Neutrophil (primary cell): ENCODE measurements at regions not wholly inside any gene's neighbourhood (a gene's known extent, or its start where the extent isn't known, plus 50 kb on each side); places are given as distances from the start of the nearest gene placed in this dataset.

Source experiments
- H3K27ac ChIP-seq: fragments of 200-600 bp; sonication (generic); 2 replicates; pipeline ENCODE4 v1.5.1; 2016; ENCODE audit warnings: mild to moderate bottlenecking, moderate library complexity
- H3K27me3 ChIP-seq: fragments of 200-600 bp; sonication (generic); 2 replicates; pipeline ENCODE4 v1.6.0; 2016; ENCODE audit warnings: mild to moderate bottlenecking
- H3K36me3 ChIP-seq: fragments of 200-600 bp; sonication (generic); 2 replicates; pipeline ENCODE4 v1.5.1; 2017
- H3K4me1 ChIP-seq, 2 experiments: fragments of 200-600 bp in 1 of 2; sonication (generic) in 1 of 2; 1 replicate in 1 of 2; 2 replicates in 1 of 2; pipeline versions ENCODE4 v1.5.1 to v1.6.1; 2013 to 2016; ENCODE audit warnings: low read depth in 1 of 2, low read length in 1 of 2, mild to moderate bottlenecking in 1 of 2, moderate library complexity in 1 of 2; ENCODE audit not compliant: control insufficient read depth in 1 of 2, insufficient read depth in 1 of 2
- H3K4me3 ChIP-seq, 2 experiments: fragments of 200-600 bp in 1 of 2; sonication (generic) in 1 of 2; 1 replicate in 1 of 2; 2 replicates in 1 of 2; pipeline ENCODE4 v1.5.1; 2013 to 2016; ENCODE audit warnings: low read depth in 1 of 2, low read length in 1 of 2, mild to moderate bottlenecking in 1 of 2, moderate library complexity in 1 of 2
- H3K9me3 ChIP-seq: fragments of 200-600 bp; sonication (generic); 2 replicates; pipeline ENCODE4 v1.5.1; 2016
- TF ChIP-seq, protein P1 (sequence below): fragments of 200-600 bp; sonication (generic); IDR thresholded peaks from 2 replicates; pipeline ENCODE4 v1.5.1; 2016; ENCODE audit warnings: antibody characterized with exemption

DNA sequence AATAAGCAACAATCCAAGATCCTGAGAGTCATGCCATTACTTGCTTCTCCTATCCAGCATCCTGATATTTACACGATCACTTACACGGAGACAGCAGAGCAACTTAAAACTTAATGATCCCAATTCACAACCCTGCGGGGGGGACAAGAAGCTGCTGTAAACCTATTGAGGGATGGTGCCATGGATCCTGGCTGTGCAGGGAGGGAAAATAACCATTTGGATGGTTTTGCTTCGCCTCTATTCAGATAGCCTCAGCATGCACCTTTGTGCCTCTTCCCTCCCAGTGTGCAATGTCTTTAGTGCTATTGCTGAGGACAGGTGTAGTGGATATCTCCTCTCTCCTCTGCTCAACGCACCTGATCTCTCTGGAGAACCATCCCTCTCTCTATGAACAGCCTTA, 89.7 kb upstream of the PPARGC1A start:
- no peaks in the 10 kb centered on the region for H3K9me3 ChIP-seq
- no peaks in the 10 kb centered on the region for H3K36me3 ChIP-seq
- H3K4me3 ChIP-seq = no peak overlapping the region
- TF ChIP-seq, protein P1, sequence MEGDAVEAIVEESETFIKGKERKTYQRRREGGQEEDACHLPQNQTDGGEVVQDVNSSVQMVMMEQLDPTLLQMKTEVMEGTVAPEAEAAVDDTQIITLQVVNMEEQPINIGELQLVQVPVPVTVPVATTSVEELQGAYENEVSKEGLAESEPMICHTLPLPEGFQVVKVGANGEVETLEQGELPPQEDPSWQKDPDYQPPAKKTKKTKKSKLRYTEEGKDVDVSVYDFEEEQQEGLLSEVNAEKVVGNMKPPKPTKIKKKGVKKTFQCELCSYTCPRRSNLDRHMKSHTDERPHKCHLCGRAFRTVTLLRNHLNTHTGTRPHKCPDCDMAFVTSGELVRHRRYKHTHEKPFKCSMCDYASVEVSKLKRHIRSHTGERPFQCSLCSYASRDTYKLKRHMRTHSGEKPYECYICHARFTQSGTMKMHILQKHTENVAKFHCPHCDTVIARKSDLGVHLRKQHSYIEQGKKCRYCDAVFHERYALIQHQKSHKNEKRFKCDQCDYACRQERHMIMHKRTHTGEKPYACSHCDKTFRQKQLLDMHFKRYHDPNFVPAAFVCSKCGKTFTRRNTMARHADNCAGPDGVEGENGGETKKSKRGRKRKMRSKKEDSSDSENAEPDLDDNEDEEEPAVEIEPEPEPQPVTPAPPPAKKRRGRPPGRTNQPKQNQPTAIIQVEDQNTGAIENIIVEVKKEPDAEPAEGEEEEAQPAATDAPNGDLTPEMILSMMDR = no peak
- H3K27me3 ChIP-seq = no peaks in the 10 kb centered on the region
- no peaks in the 10 kb centered on the region for H3K4me1 ChIP-seq
- H3K27ac ChIP-seq = no peak overlapping the region

DNA sequence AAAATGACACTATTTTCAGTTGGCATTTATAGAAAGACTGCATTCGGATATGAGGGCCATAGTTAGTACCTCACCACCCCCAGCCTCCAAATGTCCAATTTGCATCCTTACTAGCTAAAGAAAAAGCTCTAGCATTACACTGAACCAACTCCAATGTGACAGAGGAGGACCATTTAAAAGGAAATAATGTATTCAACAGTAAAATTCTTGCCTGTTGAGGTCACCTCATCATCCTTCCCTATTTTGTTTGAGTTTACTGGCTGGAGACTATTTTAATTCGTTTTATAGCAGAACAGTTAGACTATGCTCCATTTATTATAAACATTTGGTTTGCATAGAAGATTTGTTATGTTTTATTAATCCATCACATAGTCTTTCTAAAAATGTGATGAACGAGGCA, 88.2 kb upstream of the PPARGC1A start:
- Histone ChIP-seq H3K4me3 (no peak overlapping the region), H3K27ac (no peak overlapping the region), H3K36me3 (no peaks in the 10 kb centered on the region), H3K9me3 (no peaks in the 10 kb centered on the region), H3K4me1 (no peaks in the 10 kb centered on the region), H3K27me3 (no peaks in the 10 kb centered on the region)
- TF ChIP-seq, protein P1 = no peak

DNA sequence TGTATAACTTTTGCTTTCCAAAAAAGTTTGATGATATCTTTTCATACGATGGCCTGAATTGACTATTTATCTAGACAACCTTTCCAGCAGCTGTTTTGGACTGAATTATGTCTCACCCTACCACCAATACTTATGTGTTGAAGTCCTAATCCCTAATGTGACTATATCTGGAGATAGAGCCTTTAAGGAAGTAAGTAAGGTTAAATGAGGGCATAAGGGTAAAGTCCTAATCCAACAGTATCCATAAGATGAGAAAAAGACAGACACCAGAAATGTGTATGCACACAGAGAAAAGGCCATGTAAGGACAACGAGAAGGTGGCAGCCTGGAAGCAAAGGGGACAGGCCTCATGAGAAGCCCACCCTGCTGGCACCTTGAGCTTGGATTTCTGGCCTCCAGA, 86.6 kb upstream of the PPARGC1A start:
- Histone ChIP-seq H3K4me3 (no peak overlapping the region), H3K4me1 (no peaks in the 10 kb centered on the region), H3K9me3 (no peaks in the 10 kb centered on the region), H3K27ac (no peak overlapping the region), H3K27me3 (no peaks in the 10 kb centered on the region), H3K36me3 (no peaks in the 10 kb centered on the region)
- TF ChIP-seq, protein P1 = no peak

DNA sequence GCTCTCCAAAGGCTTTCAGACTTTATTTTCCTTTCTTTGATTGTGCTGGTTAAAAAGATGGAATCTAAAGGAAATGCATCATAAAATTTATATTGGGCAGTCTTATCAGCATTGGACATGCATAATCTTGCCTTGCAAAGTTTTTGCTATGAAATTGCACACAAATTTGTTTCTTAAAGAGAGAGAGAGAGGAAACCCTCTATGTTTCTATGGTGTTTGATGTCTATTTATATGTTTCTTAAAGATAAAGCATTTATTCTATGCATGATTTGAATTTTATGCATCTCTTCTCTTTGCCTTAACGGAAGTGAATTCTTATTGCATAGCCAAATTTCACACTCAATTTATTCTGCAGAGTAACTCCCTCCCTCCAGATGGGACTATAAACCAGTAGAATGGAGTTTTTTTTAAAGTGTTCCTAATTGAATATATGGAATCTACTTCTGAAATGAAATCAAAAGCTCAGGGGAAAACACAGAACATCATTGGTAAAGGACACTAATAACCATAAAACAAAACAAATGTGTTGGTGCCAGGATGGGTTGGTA, 83.5 kb upstream of the PPARGC1A start:
- H3K27me3 ChIP-seq = no peaks in the 10 kb centered on the region
- H3K36me3 ChIP-seq = no peaks in the 10 kb centered on the region
- TF ChIP-seq, protein P1 = no peak
- H3K4me1 ChIP-seq = no peaks in the 10 kb centered on the region
- H3K4me3 ChIP-seq = no peak overlapping the region
- H3K9me3 ChIP-seq = no peaks in the 10 kb centered on the region
- H3K27ac ChIP-seq = no peak overlapping the region

DNA sequence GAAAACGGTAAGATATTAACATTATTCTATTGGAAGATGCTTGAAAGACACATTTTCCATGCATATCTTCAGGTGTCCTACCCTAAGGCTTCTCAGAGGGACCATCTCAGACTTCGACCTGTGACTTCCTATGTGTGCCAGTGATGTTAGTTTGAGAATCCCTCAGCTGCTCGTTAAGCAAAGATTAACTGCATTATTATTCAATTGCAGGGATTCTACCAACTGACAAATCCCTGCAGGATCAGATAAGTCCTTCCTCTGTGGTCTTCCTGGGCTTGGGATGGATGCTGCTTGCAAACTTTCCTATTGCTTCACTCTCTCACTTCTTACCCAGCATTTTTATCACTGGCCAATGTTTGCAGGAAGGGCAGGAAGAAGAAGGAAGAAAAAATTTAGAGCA, 83.0 kb upstream of the PPARGC1A start:
- TF ChIP-seq, protein P1 = no peak
- H3K27me3 ChIP-seq = no peaks in the 10 kb centered on the region
- no peak overlapping the region for H3K27ac ChIP-seq
- H3K36me3 ChIP-seq = no peaks in the 10 kb centered on the region
- no peaks in the 10 kb centered on the region for H3K9me3 ChIP-seq
- H3K4me1 ChIP-seq = no peaks in the 10 kb centered on the region
- no peak overlapping the region for H3K4me3 ChIP-seq

DNA sequence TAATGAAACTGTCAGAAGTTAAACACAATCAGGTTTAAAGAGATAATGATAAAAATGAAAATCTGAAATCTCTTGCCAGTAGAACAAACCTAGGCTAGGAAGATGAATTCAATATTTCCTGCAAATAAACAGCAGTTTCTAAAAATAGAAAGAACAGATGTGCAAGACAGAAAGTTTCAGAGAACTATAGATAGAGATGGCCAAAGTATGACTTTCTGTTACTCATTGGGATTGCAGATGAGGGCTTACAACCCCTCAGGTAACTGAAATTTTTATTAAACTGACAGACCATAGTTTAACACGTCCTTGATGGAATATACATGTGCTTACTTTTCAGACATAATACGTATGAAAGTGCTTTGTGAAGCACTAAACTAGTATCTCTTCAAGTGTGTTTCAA, 82.3 kb upstream of the PPARGC1A start:
- Histone ChIP-seq H3K4me1 (no peaks in the 10 kb centered on the region), H3K27me3 (no peaks in the 10 kb centered on the region), H3K4me3 (no peak overlapping the region), H3K27ac (no peak overlapping the region), H3K36me3 (no peaks in the 10 kb centered on the region), H3K9me3 (no peaks in the 10 kb centered on the region)
- TF ChIP-seq, protein P1 = no peak
